CD4-positive, alpha-beta T cell (primary cell): ENCODE measurements at regions not wholly inside any gene's neighbourhood (a gene's known extent, or its start where the extent isn't known, plus 50 kb on each side); places are given as distances from the start of the nearest gene placed in this dataset.

ENCODE experiments used
- ATAC-seq: fragments of 200-7000 bp; cut with Tn5 transposase; one replicate; pipeline ENCODE4 v1.10.0; 2022; ENCODE audit warnings: mild to moderate bottlenecking; ENCODE audit not compliant: poor library complexity
- CTCF ChIA-PET: fragments of 350-600 bp; sonication (Branson Sonifier 250); formaldehyde crosslinking; loops from one replicate; lab custom pipeline; 2021; ENCODE audit warnings: antibody characterized with exemption, inconsistent platforms; lab: Charles Lee
- POLR2A ChIA-PET: fragments of 350-600 bp; sonication (Branson Sonifier 250); formaldehyde crosslinking; loops from one replicate; lab custom pipeline; 2021; ENCODE audit warnings: antibody characterized with exemption, inconsistent platforms; lab: Charles Lee
- DNase-seq, 14 experiments: peaks; one replicate each; pipeline ENCODE4 v3.0.0-alpha.2; 2013 to 2020; ENCODE audit warnings: mixed read lengths in 2 of 14
- H3K27ac ChIP-seq, 2 donors: one replicate each; pipeline versions ENCODE4 v1.5.1 to v1.7.0; 2013; ENCODE audit warnings: low read length in 2 of 2, low read depth in 1 of 2, mild to moderate bottlenecking in 1 of 2
- H3K27me3 ChIP-seq, 2 experiments: 1 replicate in 1 of 2; 2 replicates in 1 of 2; pipeline versions ENCODE4 v1.6.1 to v1.7.0; 2013; ENCODE audit warnings: low read length in 2 of 2, control low read depth in 1 of 2, mild to moderate bottlenecking in 1 of 2, moderate library complexity in 1 of 2; ENCODE audit not compliant: insufficient read depth in 2 of 2, control insufficient read depth in 1 of 2
- H3K36me3 ChIP-seq: one replicate; pipeline ENCODE4 v1.6.1; 2013; ENCODE audit warnings: low read length, control low read depth; ENCODE audit not compliant: insufficient read depth
- H3K4me1 ChIP-seq: one replicate; pipeline ENCODE4 v1.6.1; 2013; ENCODE audit warnings: low read length, control low read depth; ENCODE audit not compliant: insufficient read depth
- H3K4me3 ChIP-seq: one replicate; pipeline ENCODE4 v1.5.1; 2013; ENCODE audit warnings: mild to moderate bottlenecking, low read length, moderate library complexity
- H3K9me3 ChIP-seq, 2 experiments: 1 replicate in 1 of 2; 2 replicates in 1 of 2; pipeline versions ENCODE4 v1.6.1 to v1.7.0; 2013; ENCODE audit warnings: low read length in 2 of 2, mild to moderate bottlenecking in 2 of 2, control low read depth in 1 of 2, moderate library complexity in 1 of 2; ENCODE audit not compliant: control insufficient read depth in 1 of 2, insufficient read depth in 1 of 2
- H3K27ac Mint-ChIP-seq: one replicate; pipeline ENCODE4 v1.8.0; 2020; ENCODE audit warnings: mixed read lengths
- H3K27me3 Mint-ChIP-seq: one replicate; pipeline ENCODE4 v1.8.0; 2021; ENCODE audit warnings: mixed read lengths
- H3K36me3 Mint-ChIP-seq: one replicate; pipeline ENCODE4 v1.8.0; 2021; ENCODE audit warnings: low read depth, mixed read lengths
- H3K4me1 Mint-ChIP-seq: one replicate; pipeline ENCODE4 v1.8.0; 2021; ENCODE audit warnings: low read depth, mixed read lengths
- H3K4me3 Mint-ChIP-seq: one replicate; pipeline ENCODE4 v1.8.0; 2020; ENCODE audit warnings: mild to moderate bottlenecking, mixed read lengths
- H3K9me3 Mint-ChIP-seq: one replicate; pipeline ENCODE4 v1.8.0; 2020; ENCODE audit warnings: mixed read lengths
- intact Hi-C, 2 experiments: fragments of 100-400 bp; cut with DNase I in 1 of 2; cut with micrococcal nuclease in 1 of 2; formaldehyde crosslinking; loops; one replicate each; pipeline versions ENCODE4 v1.15.1 to v1.9.0; 2023 to 2025; cut with DNase I, micrococcal nuclease
- TF ChIP-seq, protein P1 (sequence below): fragments of 200-600 bp; IDR thresholded peaks from one replicate; pipeline ENCODE4 v1.8.0; 2022; ENCODE audit warnings: antibody characterized with exemption, mild to moderate bottlenecking

- no peak overlapping the region for H3K27ac ChIP-seq
- no peak overlapping the region for H3K27ac Mint-ChIP-seq
- no peaks in the 10 kb centered on the region for H3K4me1 Mint-ChIP-seq
- ChIA-PET CTCF (no interaction called here), POLR2A (no interaction called here)
- H3K27me3 ChIP-seq = no peaks in the 10 kb centered on the region
- H3K4me1 ChIP-seq = no peaks in the 10 kb centered on the region
- H3K27me3 Mint-ChIP-seq = peaks cover 8% of the 10 kb centered on the region
- TF ChIP-seq, protein P1, sequence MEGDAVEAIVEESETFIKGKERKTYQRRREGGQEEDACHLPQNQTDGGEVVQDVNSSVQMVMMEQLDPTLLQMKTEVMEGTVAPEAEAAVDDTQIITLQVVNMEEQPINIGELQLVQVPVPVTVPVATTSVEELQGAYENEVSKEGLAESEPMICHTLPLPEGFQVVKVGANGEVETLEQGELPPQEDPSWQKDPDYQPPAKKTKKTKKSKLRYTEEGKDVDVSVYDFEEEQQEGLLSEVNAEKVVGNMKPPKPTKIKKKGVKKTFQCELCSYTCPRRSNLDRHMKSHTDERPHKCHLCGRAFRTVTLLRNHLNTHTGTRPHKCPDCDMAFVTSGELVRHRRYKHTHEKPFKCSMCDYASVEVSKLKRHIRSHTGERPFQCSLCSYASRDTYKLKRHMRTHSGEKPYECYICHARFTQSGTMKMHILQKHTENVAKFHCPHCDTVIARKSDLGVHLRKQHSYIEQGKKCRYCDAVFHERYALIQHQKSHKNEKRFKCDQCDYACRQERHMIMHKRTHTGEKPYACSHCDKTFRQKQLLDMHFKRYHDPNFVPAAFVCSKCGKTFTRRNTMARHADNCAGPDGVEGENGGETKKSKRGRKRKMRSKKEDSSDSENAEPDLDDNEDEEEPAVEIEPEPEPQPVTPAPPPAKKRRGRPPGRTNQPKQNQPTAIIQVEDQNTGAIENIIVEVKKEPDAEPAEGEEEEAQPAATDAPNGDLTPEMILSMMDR = no peak
- H3K4me3 ChIP-seq = no peak overlapping the region
- H3K9me3 ChIP-seq = no peaks in the 10 kb centered on the region
- no peaks in the 10 kb centered on the region for H3K36me3 ChIP-seq
- H3K9me3 Mint-ChIP-seq = no peaks in the 10 kb centered on the region
- no peaks in the 10 kb centered on the region for H3K36me3 Mint-ChIP-seq
- DNase-seq (no peak), ATAC-seq (no peak)
- intact Hi-C loops = no loop called here
- no peak overlapping the region for H3K4me3 Mint-ChIP-seq
Observed at GRCh38 chr20:50309764-50310672, 119.4 kb downstream of the CEBPB start.

DNA sequence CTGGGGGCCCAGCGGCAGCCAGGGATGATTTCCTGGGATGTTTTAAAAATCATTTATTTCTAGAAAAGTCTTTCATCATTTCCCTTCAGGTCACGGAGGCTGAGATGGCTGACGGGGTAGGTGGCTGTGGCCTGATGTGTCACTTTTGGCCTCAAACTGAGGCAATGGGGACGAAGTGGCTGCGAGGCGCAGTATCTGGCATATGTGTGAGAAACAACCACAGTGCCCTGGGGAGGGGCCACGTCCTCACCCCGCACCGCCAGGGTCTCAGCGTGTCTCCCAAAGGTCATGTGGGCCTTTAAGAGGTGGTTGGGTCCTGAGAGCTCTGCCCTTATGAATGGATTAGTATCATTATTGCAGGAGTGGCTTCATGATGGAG is 120.0 kb downstream of the CEBPB start:
- no peak overlapping the region for H3K4me3 ChIP-seq
- DNase-seq = no peak
- no peak for ATAC-seq
- POLR2A ChIA-PET = no interaction called here
- H3K4me1 ChIP-seq = no peaks in the 10 kb centered on the region
- TF ChIP-seq, protein P1 = no peak
- H3K27me3 Mint-ChIP-seq = peaks cover 8% of the 10 kb centered on the region
- no peaks in the 10 kb centered on the region for H3K9me3 Mint-ChIP-seq
- no peaks in the 10 kb centered on the region for H3K36me3 Mint-ChIP-seq
- CTCF ChIA-PET = no interaction called here
- no peak overlapping the region for H3K4me3 Mint-ChIP-seq
- H3K27me3 ChIP-seq = no peaks in the 10 kb centered on the region
- H3K4me1 Mint-ChIP-seq = no peaks in the 10 kb centered on the region
- H3K27ac Mint-ChIP-seq = no peak overlapping the region
- H3K9me3 ChIP-seq = no peaks in the 10 kb centered on the region
- H3K36me3 ChIP-seq = no peaks in the 10 kb centered on the region
- intact Hi-C loops = no loop called here
- no peak overlapping the region for H3K27ac ChIP-seq

DNA sequence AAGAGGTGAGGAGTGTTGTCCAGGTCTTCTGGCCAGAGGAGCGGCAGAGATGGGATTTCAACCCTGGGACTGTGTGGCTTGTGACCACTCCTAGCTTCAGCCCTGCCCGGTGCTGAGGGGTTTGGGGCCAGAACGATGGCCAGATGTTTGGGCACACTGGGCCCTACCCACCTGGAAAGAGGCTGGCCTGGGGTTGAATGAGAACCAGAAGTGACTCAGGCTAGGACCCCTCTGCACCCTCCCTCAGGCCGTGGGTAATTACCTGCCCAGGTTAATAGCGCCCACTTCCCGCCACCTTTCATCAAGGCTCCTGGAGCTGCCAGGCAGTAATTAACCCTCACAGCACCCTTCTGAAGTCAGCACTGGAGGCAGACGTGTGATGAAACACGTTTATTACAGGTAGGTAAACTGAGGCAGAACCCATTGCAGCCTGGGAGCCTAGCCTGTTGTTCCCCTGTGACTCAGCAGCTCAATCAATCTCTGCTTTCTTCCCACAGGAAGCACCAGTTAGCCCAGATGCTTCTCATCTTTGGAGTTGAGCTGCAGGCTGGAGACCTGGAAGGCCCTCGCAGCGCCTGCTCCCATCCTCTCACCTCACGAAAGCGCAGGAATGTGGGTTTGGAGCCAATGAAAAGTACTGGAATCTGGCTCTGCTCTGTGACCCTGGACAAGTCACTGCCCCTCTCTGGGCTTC is 120.8 kb downstream of the CEBPB start:
- Mint-ChIP-seq H3K4me1 (no peaks in the 10 kb centered on the region), H3K36me3 (no peaks in the 10 kb centered on the region), H3K27ac (no peak overlapping the region), H3K9me3 (no peaks in the 10 kb centered on the region), H3K4me3 (no peak overlapping the region), H3K27me3 (peaks cover 13% of the 10 kb centered on the region)
- intact Hi-C loops = no loop called here
- Histone ChIP-seq H3K36me3 (no peaks in the 10 kb centered on the region), H3K4me1 (no peaks in the 10 kb centered on the region), H3K27ac (no peak overlapping the region), H3K27me3 (no peaks in the 10 kb centered on the region), H3K9me3 (no peaks in the 10 kb centered on the region), H3K4me3 (no peak overlapping the region)
- POLR2A ChIA-PET = no interaction called here
- TF ChIP-seq, protein P1 = no peak
- DNase-seq (no peak), ATAC-seq (no peak)
- CTCF ChIA-PET = no interaction called here
